ENCODE measurements at regions not wholly inside any gene's neighbourhood (a gene's known extent, or its start where the extent isn't known, plus 50 kb on each side); places are given as distances from the start of the nearest gene placed in this dataset.

DNA sequence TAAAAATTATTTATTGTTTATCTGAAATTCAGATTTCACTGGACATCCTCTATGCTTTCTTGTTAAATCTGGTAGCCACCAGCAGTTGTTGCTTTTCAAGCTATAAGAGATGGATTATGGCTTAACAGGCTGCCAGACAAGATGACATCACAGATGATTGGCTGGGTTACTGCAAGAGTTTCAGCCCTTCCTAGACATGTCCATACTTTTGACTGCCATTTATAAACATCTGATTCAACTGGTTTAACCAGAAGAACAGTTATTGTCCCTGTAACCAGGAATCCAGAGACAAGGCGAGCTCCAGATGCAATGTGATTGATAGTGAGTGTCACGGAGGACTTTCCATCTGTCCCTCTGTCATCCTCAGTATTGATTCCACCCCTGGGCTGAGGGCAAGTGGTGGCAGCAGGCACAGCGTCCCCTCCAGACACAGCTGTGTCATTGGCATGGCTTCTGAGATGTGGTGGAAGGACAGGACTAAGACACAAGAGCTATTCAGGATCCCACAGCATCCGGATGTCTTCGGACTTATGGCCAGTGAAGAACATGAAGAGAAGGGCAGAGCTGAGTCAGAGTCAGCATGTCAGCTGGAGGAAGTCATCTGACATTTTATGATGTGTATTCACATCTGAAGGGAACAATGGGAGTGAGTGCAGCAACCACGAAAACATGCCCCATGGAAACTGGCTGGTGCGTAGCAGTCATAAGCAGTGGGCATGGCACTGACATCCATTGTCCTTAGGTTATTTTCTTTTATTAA lies 284.5 kb upstream of the CDYL start:
- Mint-ChIP-seq H3K27me3 (peaks cover 5% of the 10 kb centered on the region), H3K9me3 (peaks cover 0 to 23% (median 8%) of the 10 kb centered on the region in 7 donors), H3K4me1 (no peaks in the 10 kb centered on the region), H3K36me3 (peaks cover 3% of the 10 kb centered on the region), H3K27ac (no peak overlapping the region), H3K4me3 (no peak overlapping the region)
- Histone ChIP-seq H3K9me3 (ENCODE audit: control insufficient read depth in 2 of 2, low read length in 2 of 2) (no peaks in the 10 kb centered on the region), H3K36me3 (ENCODE audit: control insufficient read depth, insufficient read depth, low read length) (no peaks in the 10 kb centered on the region), H3K27me3 (ENCODE audit: control insufficient read depth, insufficient read depth, low read length) (no peaks in the 10 kb centered on the region), H3K27ac (ENCODE audit: insufficient read depth, low read length, poor library complexity, severe bottlenecking) (no peak overlapping the region), H3K4me3 (ENCODE audit: low read depth, low read length) (no peak overlapping the region), H3K4me1 (ENCODE audit: control insufficient read depth, insufficient read depth, low read length, poor library complexity, severe bottlenecking) (no peaks in the 10 kb centered on the region)
- ATAC-seq (ENCODE audit: low read depth in 2 of 2) (no peak), DNase-seq (no peak)

DNA sequence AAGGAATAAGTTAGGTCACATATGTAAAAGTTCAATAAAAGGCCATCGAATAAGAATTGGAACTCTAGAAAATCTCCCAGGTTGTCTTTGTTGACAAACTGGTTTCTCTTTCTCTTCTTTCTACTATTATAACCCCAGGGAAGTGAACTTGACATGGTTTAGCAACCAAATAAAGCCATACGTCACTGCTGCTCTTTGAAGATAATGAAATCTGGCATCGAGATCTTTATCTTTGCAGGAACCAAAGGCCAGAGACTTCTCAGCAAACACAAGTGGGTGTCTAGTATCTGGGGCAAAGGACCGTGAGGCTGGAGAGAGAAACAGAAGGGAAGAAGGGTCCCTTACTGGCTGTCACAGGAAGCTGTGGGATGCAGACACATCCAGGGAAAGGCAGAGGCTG lies 286.7 kb upstream of the CDYL start:
- Histone ChIP-seq H3K4me3 (ENCODE audit: low read depth, low read length) (no peak overlapping the region), H3K36me3 (ENCODE audit: control insufficient read depth, insufficient read depth, low read length) (no peaks in the 10 kb centered on the region), H3K27ac (ENCODE audit: insufficient read depth, low read length, poor library complexity, severe bottlenecking) (no peak overlapping the region), H3K4me1 (ENCODE audit: control insufficient read depth, insufficient read depth, low read length, poor library complexity, severe bottlenecking) (no peaks in the 10 kb centered on the region), H3K9me3 (ENCODE audit: control insufficient read depth in 2 of 2, low read length in 2 of 2) (no peaks in the 10 kb centered on the region), H3K27me3 (ENCODE audit: control insufficient read depth, insufficient read depth, low read length) (no peaks in the 10 kb centered on the region)
- ATAC-seq (ENCODE audit: low read depth in 2 of 2) (no peak), DNase-seq (no peak)
- H3K27me3 Mint-ChIP-seq: peaks cover 9% of the 10 kb centered on the region
- no peaks in the 10 kb centered on the region for H3K4me1 Mint-ChIP-seq
- no peak overlapping the region for H3K27ac Mint-ChIP-seq
- H3K9me3 Mint-ChIP-seq: peaks cover 0 to 23% (median 9%) of the 10 kb centered on the region in 7 donors
- H3K4me3 Mint-ChIP-seq: no peak overlapping the region
- H3K36me3 Mint-ChIP-seq: peaks cover 3% of the 10 kb centered on the region

DNA sequence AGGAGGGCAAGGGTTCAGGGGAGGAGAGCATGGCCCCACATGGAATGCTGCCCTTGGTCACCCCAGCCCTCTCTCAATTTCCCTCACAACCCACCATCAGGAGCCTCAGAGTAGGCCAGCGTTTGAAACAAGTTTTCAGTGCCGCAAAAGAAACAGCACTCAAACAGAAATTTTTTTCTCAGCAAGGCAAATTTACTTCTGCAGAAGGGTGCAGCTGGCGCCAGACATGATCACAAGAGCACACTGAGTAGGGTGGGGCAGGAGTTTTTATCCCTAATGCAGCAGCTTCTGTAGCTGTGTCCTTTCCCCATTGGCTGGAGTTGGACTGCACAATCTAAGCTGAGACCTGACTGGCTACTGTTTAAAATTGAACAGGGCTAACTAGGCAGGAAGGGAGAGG lies 287.8 kb upstream of the CDYL start:
- no peak for ATAC-seq (ENCODE audit: low read depth in 2 of 2)
- Histone ChIP-seq H3K36me3 (ENCODE audit: control insufficient read depth, insufficient read depth, low read length) (no peaks in the 10 kb centered on the region), H3K9me3 (ENCODE audit: control insufficient read depth in 2 of 2, low read length in 2 of 2) (no peaks in the 10 kb centered on the region), H3K27me3 (ENCODE audit: control insufficient read depth, insufficient read depth, low read length) (no peaks in the 10 kb centered on the region), H3K27ac (ENCODE audit: insufficient read depth, low read length, poor library complexity, severe bottlenecking) (no peak overlapping the region), H3K4me3 (ENCODE audit: low read depth, low read length) (no peak overlapping the region), H3K4me1 (ENCODE audit: control insufficient read depth, insufficient read depth, low read length, poor library complexity, severe bottlenecking) (no peaks in the 10 kb centered on the region)
- Mint-ChIP-seq H3K4me1 (no peaks in the 10 kb centered on the region), H3K27ac (no peak overlapping the region), H3K36me3 (peaks cover 3% of the 10 kb centered on the region), H3K9me3 (peaks cover 0 to 23% (median 8%) of the 10 kb centered on the region in 7 donors), H3K4me3 (no peak overlapping the region), H3K27me3 (peaks cover 4% of the 10 kb centered on the region)
- DNase-seq: no peak

DNA sequence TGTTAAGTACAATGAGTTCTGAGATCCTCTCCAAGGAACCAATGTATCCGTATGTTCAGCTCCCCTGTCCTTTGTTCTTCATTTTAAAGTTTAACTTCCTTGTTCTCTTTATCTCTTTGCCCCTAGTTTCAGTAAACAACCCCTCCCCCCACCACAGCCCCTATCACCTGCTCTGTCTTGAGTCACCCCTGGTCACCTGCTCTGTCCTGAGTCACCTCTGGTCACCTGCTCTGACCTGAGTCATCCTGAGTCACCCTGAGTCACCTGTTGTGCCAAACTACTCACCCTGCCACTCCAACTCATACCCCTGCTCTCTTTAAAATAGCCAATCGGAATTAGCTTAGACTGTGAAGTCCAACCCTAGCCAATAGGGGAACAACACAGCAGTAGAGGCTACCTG lies 288.7 kb upstream of the CDYL start:
- no peak for ATAC-seq (ENCODE audit: low read depth in 2 of 2)
- H3K4me1 ChIP-seq (ENCODE audit: control insufficient read depth, insufficient read depth, low read length, poor library complexity, severe bottlenecking): no peaks in the 10 kb centered on the region
- H3K4me1 Mint-ChIP-seq: no peaks in the 10 kb centered on the region
- no peak overlapping the region for H3K4me3 Mint-ChIP-seq
- no peak overlapping the region for H3K27ac ChIP-seq (ENCODE audit: insufficient read depth, low read length, poor library complexity, severe bottlenecking)
- no peaks in the 10 kb centered on the region for H3K27me3 ChIP-seq (ENCODE audit: control insufficient read depth, insufficient read depth, low read length)
- H3K36me3 ChIP-seq (ENCODE audit: control insufficient read depth, insufficient read depth, low read length): no peaks in the 10 kb centered on the region
- no peak overlapping the region for H3K27ac Mint-ChIP-seq
- peaks cover 3% of the 10 kb centered on the region for H3K36me3 Mint-ChIP-seq
- H3K9me3 ChIP-seq (ENCODE audit: control insufficient read depth in 2 of 2, low read length in 2 of 2): no peaks in the 10 kb centered on the region
- peaks cover 0 to 23% (median 8%) of the 10 kb centered on the region in 7 donors for H3K9me3 Mint-ChIP-seq
- no peak overlapping the region for H3K4me3 ChIP-seq (ENCODE audit: low read depth, low read length)
- H3K27me3 Mint-ChIP-seq: peaks cover 4% of the 10 kb centered on the region
- DNase-seq: no peak

DNA sequence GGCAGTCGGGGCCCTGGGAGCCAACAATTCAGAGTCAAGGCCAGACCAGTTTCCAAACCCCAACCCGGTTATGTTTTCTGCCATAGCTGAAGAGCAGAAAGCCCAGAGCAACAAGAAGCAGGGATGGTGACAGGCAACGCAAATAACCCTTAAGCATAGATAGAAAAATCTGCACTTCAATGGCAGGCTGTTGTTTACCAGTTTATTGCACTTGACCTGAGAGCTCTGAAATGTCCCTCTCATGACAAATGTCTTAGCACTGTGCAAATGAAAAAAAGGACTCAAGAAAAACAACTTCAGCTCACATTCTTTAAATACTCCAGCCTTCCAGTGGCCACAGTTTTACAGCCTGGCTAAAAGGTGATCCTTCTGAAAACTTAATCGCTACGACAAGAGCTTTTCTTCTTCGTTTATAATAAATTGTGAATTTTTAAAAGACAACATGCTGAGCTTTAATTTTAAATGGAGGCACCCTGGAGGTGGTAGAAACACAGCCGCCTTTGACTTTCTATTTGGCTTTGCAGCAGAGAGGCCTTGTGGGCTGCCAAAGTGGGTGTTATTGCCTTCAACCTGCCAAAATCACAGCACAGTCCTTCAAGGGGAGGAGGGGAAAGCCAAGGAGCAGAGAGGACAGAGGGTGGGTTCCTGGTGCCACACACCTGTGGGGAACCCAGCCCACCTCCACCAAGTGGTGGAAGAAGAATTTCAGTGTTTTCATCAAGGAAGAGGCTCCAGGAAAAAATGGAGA lies 289.5 kb upstream of the CDYL start:
- Mint-ChIP-seq H3K4me3 (no peak overlapping the region), H3K36me3 (peaks cover 2% of the 10 kb centered on the region), H3K9me3 (peaks cover 0 to 21% (median 8%) of the 10 kb centered on the region in 7 donors), H3K27ac (no peak overlapping the region), H3K27me3 (peaks cover 4% of the 10 kb centered on the region), H3K4me1 (no peaks in the 10 kb centered on the region)
- Histone ChIP-seq H3K27me3 (ENCODE audit: control insufficient read depth, insufficient read depth, low read length) (no peaks in the 10 kb centered on the region), H3K27ac (ENCODE audit: insufficient read depth, low read length, poor library complexity, severe bottlenecking) (no peak overlapping the region), H3K9me3 (ENCODE audit: control insufficient read depth in 2 of 2, low read length in 2 of 2) (no peaks in the 10 kb centered on the region), H3K4me1 (ENCODE audit: control insufficient read depth, insufficient read depth, low read length, poor library complexity, severe bottlenecking) (no peaks in the 10 kb centered on the region), H3K4me3 (ENCODE audit: low read depth, low read length) (no peak overlapping the region), H3K36me3 (ENCODE audit: control insufficient read depth, insufficient read depth, low read length) (no peaks in the 10 kb centered on the region)
- ATAC-seq (ENCODE audit: low read depth in 2 of 2) (no peak), DNase-seq (no peak)

DNA sequence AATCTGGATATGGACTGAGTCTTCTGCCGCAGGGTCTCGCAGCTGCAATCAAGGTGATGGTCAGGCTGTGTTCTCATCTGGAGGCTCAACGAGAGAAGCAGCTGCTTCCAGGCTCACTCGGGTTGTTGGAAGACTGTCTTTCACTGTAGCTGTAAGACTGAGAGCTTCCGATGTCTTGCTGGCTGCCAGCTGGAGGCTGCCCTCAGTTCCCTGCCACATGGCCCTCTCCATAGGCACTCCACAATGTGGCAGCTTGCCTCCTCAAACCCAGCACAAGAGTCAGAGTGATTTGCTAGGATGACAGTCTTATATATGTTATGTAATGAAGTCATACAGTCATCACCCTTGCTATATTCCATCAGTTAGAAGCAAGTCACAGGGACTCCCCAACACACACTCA lies 290.5 kb upstream of the CDYL start:
- Mint-ChIP-seq H3K36me3 (no peaks in the 10 kb centered on the region), H3K27me3 (peaks cover 4% of the 10 kb centered on the region), H3K4me3 (no peak overlapping the region), H3K4me1 (no peaks in the 10 kb centered on the region), H3K27ac (no peak overlapping the region), H3K9me3 (peaks cover 0 to 19% (median 8%) of the 10 kb centered on the region in 7 donors)
- no peak for DNase-seq
- Histone ChIP-seq H3K27ac (ENCODE audit: insufficient read depth, low read length, poor library complexity, severe bottlenecking) (no peak overlapping the region), H3K4me1 (ENCODE audit: control insufficient read depth, insufficient read depth, low read length, poor library complexity, severe bottlenecking) (no peaks in the 10 kb centered on the region), H3K36me3 (ENCODE audit: control insufficient read depth, insufficient read depth, low read length) (no peaks in the 10 kb centered on the region), H3K9me3 (ENCODE audit: control insufficient read depth in 2 of 2, low read length in 2 of 2) (no peaks in the 10 kb centered on the region), H3K27me3 (ENCODE audit: control insufficient read depth, insufficient read depth, low read length) (no peaks in the 10 kb centered on the region), H3K4me3 (ENCODE audit: low read depth, low read length) (no peak overlapping the region)
- no peak for ATAC-seq (ENCODE audit: low read depth in 2 of 2)

DNA sequence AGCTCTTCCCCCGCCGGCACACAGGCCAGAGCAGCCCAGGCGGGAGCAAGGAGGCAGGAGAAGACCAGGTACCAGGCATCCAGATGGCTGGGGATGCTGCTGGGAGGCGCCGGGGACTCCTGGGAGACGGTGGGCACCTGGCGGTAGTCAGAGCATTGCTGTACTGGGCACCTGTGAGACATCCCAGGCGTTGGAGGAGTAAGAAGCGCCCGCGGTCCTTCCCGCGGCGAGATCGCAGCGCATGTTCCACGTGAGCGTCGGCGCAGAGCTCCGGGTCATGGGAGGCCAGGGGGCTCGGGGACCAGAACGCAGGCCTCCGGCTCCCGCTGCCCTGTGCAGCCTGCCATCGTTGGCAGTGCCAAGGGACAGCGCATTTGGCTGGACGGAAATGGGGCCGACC lies 293.7 kb upstream of the CDYL start:
- no peaks in the 10 kb centered on the region for H3K4me1 Mint-ChIP-seq
- peak overlapping the region in 1 of 3 donors; percentile 22 for H3K27ac Mint-ChIP-seq
- no peaks in the 10 kb centered on the region for H3K27me3 ChIP-seq (ENCODE audit: control insufficient read depth, insufficient read depth, low read length)
- no peaks in the 10 kb centered on the region for H3K36me3 Mint-ChIP-seq
- no peaks in the 10 kb centered on the region for H3K36me3 ChIP-seq (ENCODE audit: control insufficient read depth, insufficient read depth, low read length)
- H3K9me3 ChIP-seq (ENCODE audit: control insufficient read depth in 2 of 2, low read length in 2 of 2): no peaks in the 10 kb centered on the region
- H3K4me3 ChIP-seq (ENCODE audit: low read depth, low read length): no peak overlapping the region
- peaks cover 13% of the 10 kb centered on the region for H3K27me3 Mint-ChIP-seq
- H3K4me3 Mint-ChIP-seq: no peak overlapping the region
- DNase-seq (no peak), ATAC-seq (ENCODE audit: low read depth in 2 of 2) (peak in 1 of 2 donors; percentile 16)
- no peak overlapping the region for H3K27ac ChIP-seq (ENCODE audit: insufficient read depth, low read length, poor library complexity, severe bottlenecking)
- H3K4me1 ChIP-seq (ENCODE audit: control insufficient read depth, insufficient read depth, low read length, poor library complexity, severe bottlenecking): no peaks in the 10 kb centered on the region
- H3K9me3 Mint-ChIP-seq: peaks cover 0 to 3% (median 2%) of the 10 kb centered on the region in 7 donors
